IPS DF 6.9 (cell line): ENCODE measurements at regions not wholly inside any gene's neighbourhood (a gene's known extent, or its start where the extent isn't known, plus 50 kb on each side); places are given as distances from the start of the nearest gene placed in this dataset.

ENCODE experiments used
- DNase-seq: peaks from one replicate; pipeline ENCODE4 v3.0.0-alpha.2; 2013; ENCODE audit warnings: low read depth, low spot score
- H3K27ac ChIP-seq: one replicate; pipeline ENCODE4 v1.5.1; 2013; ENCODE audit warnings: low read length, control low read depth
- H3K27me3 ChIP-seq: 2 replicates; pipeline ENCODE4 v1.6.1; 2013; ENCODE audit warnings: mild to moderate bottlenecking, low read length; ENCODE audit not compliant: control insufficient read depth, insufficient read depth
- H3K36me3 ChIP-seq: 2 replicates; pipeline ENCODE4 v1.6.1; 2013; ENCODE audit warnings: low read length; ENCODE audit not compliant: control insufficient read depth, insufficient read depth
- H3K4me1 ChIP-seq: 2 replicates; pipeline ENCODE4 v1.6.1; 2013; ENCODE audit warnings: low read length; ENCODE audit not compliant: control insufficient read depth, insufficient read depth
- H3K4me3 ChIP-seq: 2 replicates; pipeline ENCODE4 v1.5.1; 2013; ENCODE audit warnings: mild to moderate bottlenecking, low read length
- H3K9me3 ChIP-seq: 2 replicates; pipeline ENCODE4 v1.6.1; 2013; ENCODE audit warnings: low read length, inconsistent platforms; ENCODE audit not compliant: control insufficient read depth, insufficient read depth
- WGBS: extraction: QIAGEN DNeasy Blood & Tissue Kit; methylation state at CpG from one replicate; pipeline ENCODE4 v1.1.7; 2013; ENCODE audit warnings: mixed read lengths, missing lambda C conversion rate; ENCODE audit not compliant: insufficient read length, insufficient coverage; 5-methylcytosine and 5-hydroxymethylcytosine counted together

DNA sequence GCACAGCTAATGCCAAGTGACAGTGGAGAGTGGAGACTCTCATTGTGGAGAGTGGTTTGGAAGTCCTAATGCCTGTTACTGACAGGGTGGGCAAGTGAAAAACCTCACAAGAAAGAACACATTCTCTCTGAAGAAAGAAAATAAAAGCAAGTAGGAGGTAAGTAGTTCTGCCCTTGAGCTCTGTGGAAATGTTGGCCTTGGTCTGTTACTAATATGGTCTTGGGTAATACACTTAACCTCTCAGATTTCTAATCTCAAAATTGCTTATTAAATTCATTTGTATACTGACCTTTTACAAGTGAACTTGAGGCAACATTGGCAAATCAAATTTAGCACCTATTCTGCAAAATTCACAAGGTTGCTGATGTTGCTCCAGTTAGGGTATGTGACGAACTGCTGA lies 291.6 kb upstream of the CBLB start:
- Histone ChIP-seq H3K9me3 (no peaks in the 10 kb centered on the region), H3K4me3 (no peak overlapping the region), H3K4me1 (no peaks in the 10 kb centered on the region), H3K27me3 (no peaks in the 10 kb centered on the region), H3K27ac (no peak overlapping the region), H3K36me3 (no peaks in the 10 kb centered on the region)
- no CpG with 5 or more reads among the region's 1 CpG for WGBS
- no peak for DNase-seq

GRCh38 chr3:106161246-106161645 lies 292.4 kb upstream of the CBLB start:
- WGBS, result no CpG with 5 or more reads among the region's 4 CpGs
- no peaks in the 10 kb centered on the region for H3K9me3 ChIP-seq
- DNase-seq, result no peak
- no peak overlapping the region for H3K4me3 ChIP-seq
- H3K27ac ChIP-seq, result no peak overlapping the region
- no peaks in the 10 kb centered on the region for H3K36me3 ChIP-seq
- no peaks in the 10 kb centered on the region for H3K4me1 ChIP-seq
- no peaks in the 10 kb centered on the region for H3K27me3 ChIP-seq

- DNase-seq, result no peak
- Histone ChIP-seq H3K27me3 (no peaks in the 10 kb centered on the region), H3K9me3 (no peaks in the 10 kb centered on the region), H3K36me3 (no peaks in the 10 kb centered on the region), H3K4me1 (no peaks in the 10 kb centered on the region), H3K4me3 (no peak overlapping the region), H3K27ac (no peak overlapping the region)
- WGBS, result 100% methylated on average over 1 of the region's 8 CpGs
These were observed 298.9 kb upstream of the CBLB start for GRCh38 chr3:106167728-106168127.

DNA sequence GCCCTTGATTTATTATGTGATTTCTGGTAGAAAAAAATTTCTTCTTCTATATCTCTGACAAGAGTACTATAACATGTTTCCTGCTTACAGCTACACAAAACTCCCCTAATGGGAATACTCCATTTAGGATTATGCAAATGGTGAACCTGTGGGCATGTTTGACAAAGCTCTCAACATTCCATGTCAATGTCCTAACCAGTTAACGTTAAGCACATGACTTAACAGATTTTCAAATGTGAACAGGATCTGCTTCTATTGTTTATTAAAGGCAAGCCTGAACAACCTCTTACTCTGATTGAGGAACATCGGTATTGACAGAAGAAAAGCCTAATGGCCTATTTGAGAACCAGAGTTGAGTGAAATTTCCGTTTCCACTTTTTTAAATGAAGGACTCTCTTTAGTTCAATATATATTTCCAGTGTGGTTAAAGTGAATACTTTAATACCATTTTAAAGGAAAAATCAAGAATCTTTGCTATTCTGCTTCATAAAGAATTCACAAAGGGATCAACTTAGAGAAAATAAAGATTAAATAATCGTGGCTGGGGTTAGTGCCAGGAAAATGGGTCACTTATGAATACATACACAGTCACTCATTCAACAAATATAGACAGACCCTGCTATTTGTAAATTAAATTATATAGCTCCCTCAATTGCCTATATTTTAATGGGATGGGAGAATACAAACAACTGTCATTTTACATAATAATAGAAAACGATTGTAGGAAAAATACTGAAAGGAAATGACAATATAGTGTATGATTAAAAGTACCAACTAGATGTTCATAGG lies 300.3 kb upstream of the CBLB start:
- Histone ChIP-seq H3K27me3 (no peaks in the 10 kb centered on the region), H3K36me3 (no peaks in the 10 kb centered on the region), H3K4me1 (no peaks in the 10 kb centered on the region), H3K4me3 (no peak overlapping the region), H3K27ac (no peak overlapping the region), H3K9me3 (no peaks in the 10 kb centered on the region)
- WGBS, result no CpG with 5 or more reads among the region's 5 CpGs
- DNase-seq, result no peak

GRCh38 chr3:106170636-106171035 lies 301.8 kb upstream of the CBLB start:
- no peaks in the 10 kb centered on the region for H3K9me3 ChIP-seq
- H3K27ac ChIP-seq, result no peak overlapping the region
- H3K4me1 ChIP-seq, result peaks cover 2% of the 10 kb centered on the region; the same call in 1 of the 2 replicates
- no peaks in the 10 kb centered on the region for H3K36me3 ChIP-seq
- no CpG with 5 or more reads among the region's 1 CpG for WGBS
- no peak overlapping the region for H3K4me3 ChIP-seq
- no peak for DNase-seq
- H3K27me3 ChIP-seq, result no peaks in the 10 kb centered on the region

GRCh38 chr3:106172101-106172500 lies 303.3 kb upstream of the CBLB start:
- Histone ChIP-seq H3K27ac (no peak overlapping the region), H3K9me3 (no peaks in the 10 kb centered on the region), H3K36me3 (no peaks in the 10 kb centered on the region), H3K27me3 (no peaks in the 10 kb centered on the region), H3K4me1 (peaks cover 2% of the 10 kb centered on the region; the same call in 1 of the 2 replicates), H3K4me3 (no peak overlapping the region)
- WGBS, result no CpG with 5 or more reads among the region's 4 CpGs
- DNase-seq, result no peak

GRCh38 chr3:106172780-106173179 lies 304.0 kb upstream of the CBLB start:
- no peak overlapping the region for H3K4me3 ChIP-seq
- H3K4me1 ChIP-seq, result peaks cover 2% of the 10 kb centered on the region; the same call in 1 of the 2 replicates
- WGBS, result no CpG with 5 or more reads among the region's 1 CpG
- H3K27ac ChIP-seq, result no peak overlapping the region
- H3K27me3 ChIP-seq, result no peaks in the 10 kb centered on the region
- no peak for DNase-seq
- no peaks in the 10 kb centered on the region for H3K9me3 ChIP-seq
- no peaks in the 10 kb centered on the region for H3K36me3 ChIP-seq

DNA sequence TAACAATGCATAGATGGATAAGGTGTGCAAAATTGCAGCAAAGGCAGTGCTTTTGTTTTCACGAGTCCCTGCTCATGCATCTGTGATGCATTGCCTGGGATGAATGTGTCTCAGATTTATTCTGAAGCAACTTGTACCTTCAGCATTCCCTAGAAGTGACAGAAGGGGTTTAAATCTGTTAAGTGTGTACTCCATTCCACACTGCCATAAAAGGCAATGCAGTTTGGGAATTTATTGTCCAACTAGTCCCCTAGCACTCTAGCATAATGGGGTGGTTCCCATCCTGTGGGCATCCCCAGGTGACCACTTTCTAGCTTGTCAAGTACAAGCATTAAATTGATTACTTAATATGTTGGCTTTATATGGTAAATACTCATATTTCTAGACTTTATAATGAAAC lies 306.5 kb upstream of the CBLB start:
- no peaks in the 10 kb centered on the region for H3K9me3 ChIP-seq
- H3K4me3 ChIP-seq, result no peak overlapping the region
- H3K27ac ChIP-seq, result no peak overlapping the region
- DNase-seq, result no peak
- H3K36me3 ChIP-seq, result no peaks in the 10 kb centered on the region
- no peaks in the 10 kb centered on the region for H3K27me3 ChIP-seq
- WGBS, result no CpG with 5 or more reads among the region's 1 CpG
- H3K4me1 ChIP-seq, result peaks cover 2% of the 10 kb centered on the region; the same call in 1 of the 2 replicates

GRCh38 chr3:106176734-106177133 lies 307.9 kb upstream of the CBLB start:
- Histone ChIP-seq H3K27me3 (no peaks in the 10 kb centered on the region), H3K27ac (no peak overlapping the region)

GRCh38 chr3:106182950-106183511 lies 314.2 kb upstream of the CBLB start:
- no peak overlapping the region for H3K27ac ChIP-seq
- H3K36me3 ChIP-seq, result no peaks in the 10 kb centered on the region
- no peak for DNase-seq
- H3K4me1 ChIP-seq, result no peaks in the 10 kb centered on the region
- 100% methylated on average over 1 of the region's 5 CpGs for WGBS
- H3K9me3 ChIP-seq, result no peaks in the 10 kb centered on the region
- H3K27me3 ChIP-seq, result no peaks in the 10 kb centered on the region
- H3K4me3 ChIP-seq, result no peak overlapping the region

More at GRCh38 chr3:106176734-106177133, 307.9 kb upstream of the CBLB start:
- no CpG with 5 or more reads among the region's 3 CpGs for WGBS
- no peak for DNase-seq
- H3K9me3 ChIP-seq, result no peaks in the 10 kb centered on the region
- H3K4me3 ChIP-seq, result no peak overlapping the region
- no peaks in the 10 kb centered on the region for H3K36me3 ChIP-seq
- peaks cover 2% of the 10 kb centered on the region; the same call in 1 of the 2 replicates for H3K4me1 ChIP-seq
